ENCODE measurements at regions not wholly inside any gene's neighbourhood (a gene's known extent, or its start where the extent isn't known, plus 50 kb on each side); places are given as distances from the start of the nearest gene placed in this dataset.

DNA sequence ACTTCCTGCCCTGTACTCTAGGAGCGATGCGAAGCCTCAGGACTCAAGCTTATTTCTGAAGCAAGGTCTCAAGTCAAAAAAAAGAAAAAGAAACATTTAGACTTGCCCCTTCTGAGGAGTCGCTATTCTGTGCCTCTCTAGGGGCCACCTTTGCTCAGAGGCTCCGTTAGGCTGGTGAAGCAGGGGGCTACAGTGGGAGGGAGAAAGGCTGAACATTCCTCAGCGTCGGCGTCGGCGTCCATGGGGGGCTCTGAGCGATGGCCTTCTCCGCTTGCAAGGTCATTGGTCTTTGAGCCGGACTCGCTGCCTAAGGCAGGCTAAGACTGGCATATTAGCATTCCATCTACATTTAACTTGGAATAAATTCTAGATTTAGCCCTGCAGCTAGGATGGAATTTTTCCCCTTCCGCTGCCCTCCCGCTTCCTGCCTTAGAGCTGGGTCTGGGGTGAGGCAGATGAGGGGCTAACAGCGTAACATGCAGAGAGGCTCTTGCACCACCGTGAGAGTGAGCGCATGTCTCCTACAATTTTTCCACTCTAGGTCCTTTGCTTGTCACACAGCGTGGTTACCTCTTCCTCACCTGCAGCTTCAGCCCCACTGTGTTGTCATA lies 53.6 kb upstream of the ATL2 start:
- TF ChIP-seq, protein P1, sequence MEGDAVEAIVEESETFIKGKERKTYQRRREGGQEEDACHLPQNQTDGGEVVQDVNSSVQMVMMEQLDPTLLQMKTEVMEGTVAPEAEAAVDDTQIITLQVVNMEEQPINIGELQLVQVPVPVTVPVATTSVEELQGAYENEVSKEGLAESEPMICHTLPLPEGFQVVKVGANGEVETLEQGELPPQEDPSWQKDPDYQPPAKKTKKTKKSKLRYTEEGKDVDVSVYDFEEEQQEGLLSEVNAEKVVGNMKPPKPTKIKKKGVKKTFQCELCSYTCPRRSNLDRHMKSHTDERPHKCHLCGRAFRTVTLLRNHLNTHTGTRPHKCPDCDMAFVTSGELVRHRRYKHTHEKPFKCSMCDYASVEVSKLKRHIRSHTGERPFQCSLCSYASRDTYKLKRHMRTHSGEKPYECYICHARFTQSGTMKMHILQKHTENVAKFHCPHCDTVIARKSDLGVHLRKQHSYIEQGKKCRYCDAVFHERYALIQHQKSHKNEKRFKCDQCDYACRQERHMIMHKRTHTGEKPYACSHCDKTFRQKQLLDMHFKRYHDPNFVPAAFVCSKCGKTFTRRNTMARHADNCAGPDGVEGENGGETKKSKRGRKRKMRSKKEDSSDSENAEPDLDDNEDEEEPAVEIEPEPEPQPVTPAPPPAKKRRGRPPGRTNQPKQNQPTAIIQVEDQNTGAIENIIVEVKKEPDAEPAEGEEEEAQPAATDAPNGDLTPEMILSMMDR (IDR thresholded peaks at IDR 0.05), result no peak
- TF ChIP-seq POLR2A (IDR thresholded peaks at IDR 0.05), result no peak

All from right lobe of liver (tissue), 4 donors.